SKM-1 treated with dmso at 0.1 percent for 144 hours (cell line): ENCODE measurements at regions not wholly inside any gene's neighbourhood (a gene's known extent, or its start where the extent isn't known, plus 50 kb on each side); places are given as distances from the start of the nearest gene placed in this dataset.

ENCODE experiments used
- DNase-seq: peaks from one replicate; lab custom pipeline; 2025; ENCODE audit not compliant: unreplicated experiment; lab: John Stamatoyannopoulos, UW

GRCh38 chr2:104668631-104669030 lies 185.3 kb upstream of the POU3F3 start:
- DNase-seq: no peak

- DNase-seq: no peak
These were observed 180.7 kb upstream of the POU3F3 start for GRCh38 chr2:104673225-104673624.

- no peak for DNase-seq
These were observed 175.7 kb upstream of the POU3F3 start for GRCh38 chr2:104678181-104678580.

GRCh38 chr2:104685591-104685990 lies 168.3 kb upstream of the POU3F3 start:
- DNase-seq: no peak

GRCh38 chr2:104687147-104687546 lies 166.8 kb upstream of the POU3F3 start:
- no peak for DNase-seq

GRCh38 chr2:104690255-104690984 lies 163.5 kb upstream of the POU3F3 start:
- DNase-seq: no peak

- DNase-seq: no peak
These were observed 155.6 kb upstream of the POU3F3 start for GRCh38 chr2:104698276-104698675.

GRCh38 chr2:104701411-104701911 lies 152.5 kb upstream of the POU3F3 start:
- no peak for DNase-seq

- no peak for DNase-seq
These were observed 151.7 kb upstream of the POU3F3 start for GRCh38 chr2:104702031-104702850.

- DNase-seq: no peak
These were observed 150.2 kb upstream of the POU3F3 start for GRCh38 chr2:104703669-104704068.

GRCh38 chr2:104704496-104705245 lies 149.2 kb upstream of the POU3F3 start:
- DNase-seq: no peak

GRCh38 chr2:104707056-104707455 lies 146.9 kb upstream of the POU3F3 start:
- no peak for DNase-seq

- no peak for DNase-seq
These were observed 144.9 kb upstream of the POU3F3 start for GRCh38 chr2:104708967-104709366.

- no peak for DNase-seq
These were observed 137.9 kb upstream of the POU3F3 start for GRCh38 chr2:104716061-104716460.

GRCh38 chr2:104733226-104733943 lies 120.5 kb upstream of the POU3F3 start:
- DNase-seq: no peak

GRCh38 chr2:104734937-104735586 lies 118.9 kb upstream of the POU3F3 start:
- DNase-seq: no peak

GRCh38 chr2:104736026-104736425 lies 117.9 kb upstream of the POU3F3 start:
- DNase-seq: no peak

- DNase-seq: no peak
These were observed 112.1 kb upstream of the POU3F3 start for GRCh38 chr2:104741860-104742259.

- no peak for DNase-seq
These were observed 109.4 kb upstream of the POU3F3 start for GRCh38 chr2:104744537-104744936.

- DNase-seq: no peak
These were observed 108.1 kb upstream of the POU3F3 start for GRCh38 chr2:104745846-104746245.
